AG04450 (cell line): ENCODE measurements at regions not wholly inside any gene's neighbourhood (a gene's known extent, or its start where the extent isn't known, plus 50 kb on each side); places are given as distances from the start of the nearest gene placed in this dataset.

Source experiments
- CTCF ChIA-PET: fragments of 300-600, 350-600 bp; formaldehyde crosslinking; extraction: SDS; loops from one replicate; lab custom pipeline; 2022; ENCODE audit warnings: antibody characterized with exemption, inconsistent platforms; lab: Charles Lee
- POLR2A ChIA-PET: fragments of 350-600 bp; formaldehyde crosslinking; extraction: SDS; loops from one replicate; lab custom pipeline; 2021; ENCODE audit warnings: antibody characterized with exemption, inconsistent platforms; lab: Yijun Ruan, JAX
- DNase-seq: peaks from one replicate; pipeline ENCODE4 v3.0.0-alpha.2; 2011; ENCODE audit warnings: low read depth, low spot score
- H3K27ac ChIP-seq: one replicate; pipeline ENCODE4 v1.5.1; 2012; ENCODE audit warnings: low read depth, low read length, control low read depth
- H3K27me3 ChIP-seq: one replicate; pipeline ENCODE4 v1.6.0; 2012; ENCODE audit warnings: low read length; ENCODE audit not compliant: control insufficient read depth, insufficient read depth
- H3K4me3 ChIP-seq: 2 replicates; pipeline ENCODE4 v1.5.1; 2011; ENCODE audit warnings: mild to moderate bottlenecking, low read depth, low read length, control low read depth
- H3K9me3 ChIP-seq: 2 replicates; pipeline ENCODE4 v1.5.1; 2012; ENCODE audit warnings: low read length; ENCODE audit not compliant: control insufficient read depth, insufficient read depth
- TF ChIP-seq, protein P1 (sequence below): IDR thresholded peaks from 2 replicates; pipeline ENCODE4 v1.5.1; 2011; ENCODE audit warnings: low read depth, low read length, control low read depth, inconsistent platforms

DNA sequence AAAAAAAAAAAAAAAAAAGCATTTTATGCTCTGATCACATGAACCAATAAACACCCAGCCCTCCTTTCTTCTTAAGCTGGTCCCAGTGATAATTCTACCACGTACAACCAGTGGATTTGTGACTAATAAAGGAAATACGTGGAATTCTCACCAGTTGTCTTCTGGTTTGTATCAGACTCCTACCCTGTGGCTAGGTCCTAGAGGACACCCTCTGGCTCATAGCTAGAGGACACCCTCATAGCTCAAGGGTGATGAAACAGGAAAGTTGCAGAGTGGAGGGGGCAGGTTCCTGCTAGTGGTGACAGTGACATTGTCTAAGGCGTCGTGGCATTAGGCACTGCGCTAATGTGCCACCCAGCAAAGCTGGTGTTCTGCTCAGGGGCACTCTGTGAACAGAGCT, 167.8 kb downstream of the BCL11A start:
- H3K27me3 ChIP-seq, result peaks cover 2% of the 10 kb centered on the region
- DNase-seq, result no peak
- H3K27ac ChIP-seq, result no peak overlapping the region
- no peaks in the 10 kb centered on the region for H3K9me3 ChIP-seq
- no peak overlapping the region for H3K4me3 ChIP-seq
- POLR2A ChIA-PET, result no interaction called here
- CTCF ChIA-PET, result no interaction called here
- TF ChIP-seq, protein P1, sequence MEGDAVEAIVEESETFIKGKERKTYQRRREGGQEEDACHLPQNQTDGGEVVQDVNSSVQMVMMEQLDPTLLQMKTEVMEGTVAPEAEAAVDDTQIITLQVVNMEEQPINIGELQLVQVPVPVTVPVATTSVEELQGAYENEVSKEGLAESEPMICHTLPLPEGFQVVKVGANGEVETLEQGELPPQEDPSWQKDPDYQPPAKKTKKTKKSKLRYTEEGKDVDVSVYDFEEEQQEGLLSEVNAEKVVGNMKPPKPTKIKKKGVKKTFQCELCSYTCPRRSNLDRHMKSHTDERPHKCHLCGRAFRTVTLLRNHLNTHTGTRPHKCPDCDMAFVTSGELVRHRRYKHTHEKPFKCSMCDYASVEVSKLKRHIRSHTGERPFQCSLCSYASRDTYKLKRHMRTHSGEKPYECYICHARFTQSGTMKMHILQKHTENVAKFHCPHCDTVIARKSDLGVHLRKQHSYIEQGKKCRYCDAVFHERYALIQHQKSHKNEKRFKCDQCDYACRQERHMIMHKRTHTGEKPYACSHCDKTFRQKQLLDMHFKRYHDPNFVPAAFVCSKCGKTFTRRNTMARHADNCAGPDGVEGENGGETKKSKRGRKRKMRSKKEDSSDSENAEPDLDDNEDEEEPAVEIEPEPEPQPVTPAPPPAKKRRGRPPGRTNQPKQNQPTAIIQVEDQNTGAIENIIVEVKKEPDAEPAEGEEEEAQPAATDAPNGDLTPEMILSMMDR, result no peak

DNA sequence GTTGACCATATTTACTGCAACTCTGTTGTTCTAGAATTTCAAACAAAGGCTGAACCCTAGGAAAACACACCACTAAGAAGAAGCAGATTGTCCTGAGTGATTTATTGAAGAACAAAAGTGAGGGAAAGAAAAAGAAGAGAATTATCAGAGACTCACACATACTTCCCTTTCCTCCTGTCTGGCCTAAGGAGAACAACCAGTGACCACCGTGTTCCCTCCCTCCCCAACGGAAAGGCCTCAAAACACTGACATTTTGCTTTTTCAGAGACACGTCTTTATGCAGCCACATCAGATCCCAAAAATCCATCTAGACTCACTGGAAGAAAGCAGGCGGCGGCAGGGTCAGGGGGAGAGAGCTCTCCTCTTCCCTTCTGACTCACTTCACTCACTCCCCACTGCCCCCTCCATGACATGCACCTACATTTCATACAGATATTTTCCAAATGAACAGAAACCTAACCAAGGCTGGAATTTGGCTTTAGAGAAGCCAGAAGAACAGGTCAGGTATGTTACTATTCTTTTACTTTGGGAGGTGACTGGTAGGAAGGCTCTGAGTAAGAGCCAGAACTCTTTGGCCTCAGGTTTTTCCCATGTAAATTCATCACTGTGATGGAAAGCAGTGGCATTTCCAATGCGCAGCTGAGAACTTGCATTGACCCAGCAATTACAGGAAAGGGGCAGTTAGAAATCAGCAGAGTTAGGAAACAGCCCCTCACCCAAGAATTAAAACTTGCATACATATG, 169.9 kb downstream of the BCL11A start:
- DNase-seq, result no peak
- Histone ChIP-seq H3K27ac (no peak overlapping the region), H3K4me3 (no peak overlapping the region), H3K27me3 (peaks cover 2% of the 10 kb centered on the region), H3K9me3 (no peaks in the 10 kb centered on the region)
- TF ChIP-seq, protein P1, result no peak
- ChIA-PET POLR2A (no interaction called here), CTCF (no interaction called here)

DNA sequence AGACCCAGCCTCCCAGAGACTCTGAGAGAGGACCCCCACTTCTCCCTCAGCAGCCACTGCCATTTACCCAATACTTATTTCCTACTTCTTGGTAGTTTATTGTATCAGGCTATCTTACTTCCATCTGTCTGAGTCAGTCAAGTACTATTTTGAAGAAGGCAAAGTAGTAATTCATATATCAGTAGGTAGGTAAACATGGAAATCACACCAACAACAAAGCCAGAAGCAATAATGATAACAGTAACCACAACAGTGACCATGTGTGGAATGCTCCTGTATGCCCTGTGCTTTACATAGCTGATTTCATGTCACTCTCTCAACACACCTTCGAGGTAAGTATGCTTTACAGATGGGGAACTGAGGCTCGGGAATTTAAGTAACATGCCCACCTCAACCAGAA, 173.0 kb downstream of the BCL11A start:
- H3K4me3 ChIP-seq, result no peak overlapping the region
- TF ChIP-seq, protein P1, result no peak
- POLR2A ChIA-PET, result no interaction called here
- no peaks in the 10 kb centered on the region for H3K9me3 ChIP-seq
- DNase-seq, result no peak
- peaks cover 2% of the 10 kb centered on the region for H3K27me3 ChIP-seq
- CTCF ChIA-PET, result no interaction called here
- H3K27ac ChIP-seq, result no peak overlapping the region

DNA sequence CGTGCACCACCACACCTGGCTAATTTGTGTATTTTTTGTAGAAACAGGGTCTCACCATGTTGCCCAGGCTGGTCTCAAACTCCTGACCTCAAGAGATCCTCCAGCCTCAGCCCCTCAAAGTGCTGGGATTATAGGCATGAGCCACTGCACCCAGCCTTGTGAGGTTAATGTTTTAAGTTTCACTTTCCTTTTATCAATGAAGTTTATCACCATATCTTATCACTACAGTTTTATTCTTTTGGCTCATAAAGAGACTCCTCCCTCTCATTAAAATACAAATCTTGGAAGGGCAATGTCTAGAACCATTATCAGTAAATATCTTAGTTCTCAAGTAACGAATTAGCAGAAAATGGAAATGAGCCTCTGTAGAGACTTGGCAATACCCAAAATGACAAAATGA, 173.8 kb downstream of the BCL11A start:
- POLR2A ChIA-PET, result no interaction called here
- TF ChIP-seq, protein P1, result no peak
- no peak for DNase-seq
- Histone ChIP-seq H3K27ac (no peak overlapping the region), H3K27me3 (peaks cover 4% of the 10 kb centered on the region), H3K9me3 (no peaks in the 10 kb centered on the region), H3K4me3 (no peak overlapping the region)
- CTCF ChIA-PET, result no interaction called here

DNA sequence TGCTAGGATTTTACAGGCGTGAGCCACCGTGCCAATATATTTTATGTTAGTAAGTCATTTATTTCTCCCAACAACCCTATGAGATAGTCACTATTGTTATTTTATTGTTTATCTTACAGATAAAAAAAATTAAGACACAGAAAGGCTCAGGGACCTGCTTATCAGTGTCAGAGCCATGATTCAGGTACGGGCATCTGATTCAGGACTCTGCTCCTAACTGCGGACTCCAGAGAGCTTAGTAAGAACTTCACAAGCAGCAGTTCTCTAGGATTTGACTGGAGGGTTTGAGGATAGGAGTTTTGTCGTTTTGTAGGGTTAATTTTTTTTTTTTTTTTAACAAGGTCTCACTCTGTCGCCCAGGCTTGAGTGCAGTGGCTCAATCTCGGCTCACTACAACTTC, 174.2 kb downstream of the BCL11A start:
- POLR2A ChIA-PET, result no interaction called here
- CTCF ChIA-PET, result interaction anchor here (0.7 kb wide), 1 partner anchor 1023 kb away, joined by 5 read pairs; no protein-coding TSS in a partner anchor
- H3K27ac ChIP-seq, result no peak overlapping the region

More for the DNA sequence above, 174.2 kb downstream of the BCL11A start:
- H3K27me3 ChIP-seq, result peaks cover 7% of the 10 kb centered on the region
- TF ChIP-seq, protein P1, result no peak
- H3K9me3 ChIP-seq, result no peaks in the 10 kb centered on the region
- no peak overlapping the region for H3K4me3 ChIP-seq
- no peak for DNase-seq
